ENCODE measurements at regions not wholly inside any gene's neighbourhood (a gene's known extent, or its start where the extent isn't known, plus 50 kb on each side); places are given as distances from the start of the nearest gene placed in this dataset.

DNA sequence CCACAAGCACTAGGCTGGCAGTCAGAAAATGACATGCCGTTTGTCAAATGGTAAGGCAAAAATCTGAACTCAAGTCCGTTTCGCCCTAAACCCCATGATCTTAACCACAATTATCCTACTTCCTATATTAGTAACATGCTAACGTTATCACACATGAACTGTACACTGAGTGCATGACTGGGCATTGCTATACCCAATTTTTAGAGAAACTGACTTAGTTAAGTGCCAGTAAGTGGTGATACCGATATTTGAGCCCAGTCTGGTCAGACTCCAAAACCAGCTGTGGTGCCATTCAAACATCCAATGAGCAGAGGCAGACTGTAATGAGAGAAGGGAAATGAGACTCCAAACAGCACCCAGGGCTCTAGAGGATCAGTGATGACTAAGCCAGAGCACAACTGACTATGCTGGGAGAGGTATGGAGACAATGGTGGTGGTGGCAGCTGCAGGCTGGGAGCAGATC lies 311.7 kb upstream of the PKDCC start:
- no peak for DNase-seq

- no peak for DNase-seq
These were observed 311.2 kb upstream of the PKDCC start for GRCh38 chr2:41736586-41736985.

- no peak for DNase-seq
These were observed 309.9 kb upstream of the PKDCC start for GRCh38 chr2:41737888-41738287.

GRCh38 chr2:41741951-41742595 lies 305.7 kb upstream of the PKDCC start:
- no peak for DNase-seq

- DNase-seq = no peak
These were observed 304.5 kb upstream of the PKDCC start for GRCh38 chr2:41743324-41743723.

DNA sequence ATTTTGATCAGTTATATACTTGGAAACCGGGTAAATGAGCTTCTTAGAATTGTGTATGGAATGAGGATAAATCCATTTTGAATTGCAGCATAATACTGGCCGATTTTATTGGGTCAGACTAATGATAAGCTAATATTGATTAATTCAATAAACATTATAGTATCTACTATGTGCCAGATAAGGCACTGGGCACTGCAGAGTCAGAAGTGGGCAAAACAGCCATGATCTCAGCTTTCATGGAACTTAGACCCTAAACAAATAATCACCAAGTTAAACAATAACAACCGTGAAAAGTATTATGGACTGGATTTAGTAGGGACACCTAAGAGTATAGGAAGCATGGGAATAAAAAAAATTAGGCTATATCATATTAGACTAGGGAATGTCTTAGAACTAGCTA lies 297.0 kb upstream of the PKDCC start:
- DNase-seq = no peak

DNA sequence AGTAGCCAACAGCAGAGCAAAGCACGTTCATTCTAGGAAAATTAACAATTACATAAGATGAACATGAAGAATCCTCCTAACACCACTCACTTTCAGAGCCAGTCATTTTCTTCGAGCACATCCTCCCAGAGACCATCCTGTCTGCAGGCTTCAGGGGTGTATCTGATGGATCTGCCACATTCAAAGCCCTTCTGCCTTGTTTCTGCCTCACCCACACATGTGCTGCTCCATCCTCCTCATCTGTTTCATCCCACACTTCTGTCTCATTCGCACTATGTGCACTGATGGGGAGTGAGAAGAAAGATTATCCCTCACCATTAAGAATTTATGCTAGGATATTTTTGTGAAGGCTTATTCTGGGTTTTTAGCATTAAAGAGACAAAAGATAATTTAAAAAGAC lies 287.9 kb upstream of the PKDCC start:
- DNase-seq = no peak

DNA sequence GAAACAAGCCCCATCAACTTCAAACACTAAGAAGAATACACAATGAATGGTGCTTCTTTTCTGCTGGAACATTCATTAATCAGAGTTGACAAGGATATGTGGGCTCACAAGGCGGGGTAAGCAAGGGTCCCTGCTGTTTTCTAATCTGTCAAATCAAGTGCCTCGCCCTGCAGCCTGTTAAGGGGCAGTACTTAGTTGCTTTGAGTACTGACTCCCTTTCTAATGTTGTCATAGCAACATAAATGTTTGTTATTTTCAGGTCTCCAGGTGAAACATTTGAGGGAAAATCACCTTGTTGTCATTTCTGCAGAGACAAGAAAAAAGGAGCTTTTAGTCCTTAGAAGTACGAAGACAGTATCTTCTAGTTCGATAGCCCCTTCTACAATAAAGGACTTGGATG lies 284.7 kb upstream of the PKDCC start:
- no peak for DNase-seq

GRCh38 chr2:41764131-41764530 lies 283.7 kb upstream of the PKDCC start:
- DNase-seq = no peak

DNA sequence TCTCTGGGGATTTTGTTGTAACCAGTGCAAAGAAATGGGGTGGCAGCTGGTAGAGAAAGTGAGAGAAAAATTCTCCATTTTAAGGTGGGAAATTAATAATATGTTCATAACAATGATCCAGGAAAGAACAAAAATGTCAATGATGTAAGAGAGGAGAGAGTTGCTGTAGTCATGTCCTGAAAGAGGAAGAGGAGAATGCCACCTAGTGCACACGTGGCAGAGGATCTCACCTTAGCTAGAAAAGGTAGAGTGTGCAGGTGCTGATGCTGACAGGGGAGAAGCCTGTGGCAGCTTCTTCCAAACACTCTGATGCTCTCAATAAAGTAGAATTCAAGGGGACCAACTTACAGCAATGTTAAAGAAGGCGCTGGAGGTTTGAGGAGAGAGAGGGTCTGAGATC lies 282.9 kb upstream of the PKDCC start:
- DNase-seq = no peak

DNA sequence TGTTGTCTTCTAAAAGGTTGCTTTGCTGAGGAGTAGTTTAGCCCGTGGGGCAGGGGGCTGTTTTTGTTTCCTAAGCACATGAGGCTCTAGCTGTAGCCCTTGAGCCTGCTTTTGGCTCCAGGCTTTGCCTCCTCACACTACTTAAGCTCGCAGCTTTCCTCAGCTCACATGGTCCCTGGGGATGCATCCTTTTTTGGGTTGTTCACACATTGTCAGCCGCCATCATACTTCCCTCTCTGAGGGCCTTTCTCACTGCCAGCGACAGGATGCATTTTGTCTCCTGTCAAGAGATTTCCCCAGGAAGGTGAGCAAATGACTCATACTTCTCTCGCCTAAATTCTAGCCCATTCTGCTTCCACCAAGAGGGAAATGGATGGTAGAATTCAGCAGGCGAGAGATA lies 279.5 kb upstream of the PKDCC start:
- no peak for DNase-seq

GRCh38 chr2:41771710-41772109 lies 276.1 kb upstream of the PKDCC start:
- DNase-seq = no peak

DNA sequence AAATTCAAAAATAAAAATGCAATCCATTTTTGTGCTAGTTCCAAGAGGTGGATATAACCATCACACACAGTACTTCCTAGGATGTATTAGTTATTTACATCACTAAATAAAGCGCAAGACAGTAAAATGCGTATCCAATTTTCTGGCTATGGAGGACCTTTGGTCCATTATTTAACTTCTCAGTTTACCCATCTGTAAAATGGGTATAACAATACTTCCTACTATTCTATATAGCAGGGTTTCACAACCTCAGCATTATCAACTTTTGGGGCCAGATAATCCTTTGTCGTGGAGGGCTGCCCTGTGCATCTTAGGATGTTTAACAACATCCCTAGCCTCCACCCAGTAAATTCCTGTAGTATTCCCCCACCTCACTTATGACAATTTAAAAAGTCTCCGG lies 275.1 kb upstream of the PKDCC start:
- no peak for DNase-seq

DNA sequence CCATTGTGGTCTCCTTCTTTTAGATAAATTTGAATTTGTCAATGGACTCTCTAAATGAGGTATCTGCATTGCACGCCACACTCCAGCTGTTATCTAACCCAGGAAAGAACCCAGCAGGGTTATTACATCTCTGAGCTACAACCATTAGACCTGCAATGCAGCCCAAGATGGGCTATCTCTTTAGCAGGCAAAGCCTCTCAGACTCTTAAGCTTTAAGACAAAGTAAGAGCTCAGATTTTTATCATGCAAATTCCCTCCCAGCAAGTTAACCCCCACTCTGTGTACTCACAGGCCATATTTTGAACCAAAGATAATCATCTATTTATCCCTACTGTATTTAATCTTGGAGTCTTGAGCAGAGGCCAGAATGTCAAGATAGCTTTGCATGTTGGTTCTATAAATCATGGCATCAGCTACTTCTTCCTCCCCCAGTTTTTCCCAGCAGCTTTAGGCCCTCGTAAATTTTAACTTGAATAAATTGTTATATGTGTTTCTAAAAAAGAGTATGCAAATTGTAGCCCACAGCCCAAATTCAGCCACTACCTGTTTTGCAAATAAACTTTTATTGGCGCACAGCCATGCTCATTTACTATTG lies 273.7 kb upstream of the PKDCC start:
- DNase-seq = no peak

DNA sequence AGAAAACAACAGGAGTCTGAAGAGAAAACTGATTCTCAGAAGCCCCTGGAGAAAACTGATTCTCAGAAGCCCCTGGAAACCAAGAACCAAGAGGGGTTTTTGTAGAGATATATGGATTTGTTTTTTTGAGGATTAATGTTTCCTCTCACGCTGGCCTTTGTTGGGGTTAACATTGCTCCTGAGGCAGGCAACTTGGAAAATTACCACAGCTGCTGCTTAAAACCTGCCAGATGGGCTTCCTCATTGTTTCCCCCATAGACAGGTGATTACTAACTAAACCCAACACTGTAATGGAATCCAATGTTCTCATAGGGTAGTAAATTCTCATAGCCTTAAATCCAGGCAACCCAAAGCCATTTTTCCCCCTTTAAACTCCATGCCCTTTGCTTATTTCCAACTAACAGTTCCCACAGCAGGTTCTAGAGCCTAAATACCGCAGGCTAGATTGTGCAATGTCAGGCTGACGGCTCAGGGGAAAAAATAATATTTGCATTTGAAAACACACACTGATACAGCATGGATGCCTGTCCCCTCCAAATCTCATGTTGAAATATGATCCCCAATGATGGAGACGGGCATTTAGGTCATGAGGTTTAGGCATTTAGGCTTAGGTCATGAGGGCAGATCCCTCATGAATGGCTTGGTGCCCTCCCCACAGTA lies 272.3 kb upstream of the PKDCC start:
- no peak for DNase-seq

GRCh38 chr2:41779888-41780287 lies 267.9 kb upstream of the PKDCC start:
- no peak for DNase-seq

- DNase-seq = no peak
These were observed 265.3 kb upstream of the PKDCC start for GRCh38 chr2:41782306-41783158.

GRCh38 chr2:41784496-41784895 lies 263.3 kb upstream of the PKDCC start:
- no peak for DNase-seq

DNA sequence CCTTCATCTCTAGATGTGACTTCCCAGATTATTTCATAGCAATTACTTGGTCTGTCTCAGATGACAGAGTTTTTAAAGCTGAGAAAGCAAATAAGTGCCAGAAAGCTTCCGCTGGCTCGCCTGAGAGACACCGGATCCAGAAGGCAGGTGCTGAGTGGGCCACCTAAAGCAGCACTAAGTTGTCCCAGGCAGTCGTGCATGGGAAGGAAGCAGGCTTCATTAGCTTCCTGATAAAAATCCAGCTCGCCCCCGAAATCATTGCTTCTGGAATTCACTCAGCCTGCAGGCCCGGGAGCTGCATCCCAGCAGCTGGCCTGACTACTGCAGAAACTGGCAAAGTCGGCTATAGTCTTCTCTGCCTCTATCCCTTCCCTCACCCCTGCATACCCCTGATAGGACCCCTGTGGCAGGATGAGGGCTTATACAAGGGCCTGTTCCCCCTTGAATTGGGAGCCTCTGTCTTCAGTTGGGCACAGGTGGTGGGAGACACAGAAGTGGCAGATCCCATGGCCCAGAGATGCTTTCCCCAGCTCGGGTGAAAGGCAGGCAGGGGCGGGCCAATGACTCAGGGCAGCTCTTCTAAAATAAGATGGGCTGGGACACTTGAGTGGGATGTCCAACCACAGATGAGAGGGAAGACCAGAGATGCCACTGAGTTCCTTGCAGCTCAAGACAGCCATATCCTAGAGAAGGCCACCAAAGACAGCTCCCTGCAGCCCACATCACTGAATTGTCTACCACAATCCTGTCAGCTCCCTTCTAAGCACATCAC lies 262.4 kb upstream of the PKDCC start:
- DNase-seq = no peak

DNA sequence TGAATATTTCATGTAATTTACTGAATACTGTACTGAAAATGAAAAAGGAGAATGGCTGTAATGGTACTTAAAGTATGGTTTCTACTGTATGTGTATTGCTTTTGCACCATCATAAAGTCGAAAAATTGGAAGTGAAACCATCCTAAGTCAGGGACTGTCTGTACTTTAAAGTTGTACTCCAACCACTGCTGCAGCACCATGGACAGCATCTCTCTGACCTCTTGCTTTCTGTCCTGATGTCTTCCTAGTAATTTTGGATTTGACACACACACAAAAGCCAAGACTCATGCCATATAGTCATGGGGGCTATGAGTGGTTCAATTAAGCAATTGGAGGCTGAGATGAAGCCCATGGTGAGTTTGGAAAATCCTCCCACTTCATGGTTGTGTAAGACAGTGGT lies 256.3 kb upstream of the PKDCC start:
- DNase-seq = no peak

DNA sequence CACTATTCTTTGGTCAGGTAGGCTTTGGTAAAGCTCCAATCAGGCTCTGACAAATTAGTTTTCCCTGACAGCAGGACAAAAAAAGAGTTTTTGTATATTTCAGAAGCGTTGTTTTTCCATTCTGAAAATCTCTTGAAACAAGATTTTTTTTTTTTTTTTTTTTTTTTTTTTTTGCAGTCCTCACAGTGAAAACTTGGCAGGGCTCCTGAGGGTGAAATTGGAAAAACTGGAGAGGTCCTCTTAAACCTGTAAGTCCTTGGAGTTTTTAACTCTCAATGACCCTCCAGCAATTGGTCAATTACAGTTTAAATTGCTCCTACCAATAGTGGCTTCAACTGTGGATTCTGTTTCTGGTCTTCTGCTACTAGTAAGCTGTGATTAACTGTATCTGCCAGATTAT lies 244.5 kb upstream of the PKDCC start:
- no peak for DNase-seq

GRCh38 chr2:41806286-41806685 lies 241.5 kb upstream of the PKDCC start:
- DNase-seq = no peak

DNA sequence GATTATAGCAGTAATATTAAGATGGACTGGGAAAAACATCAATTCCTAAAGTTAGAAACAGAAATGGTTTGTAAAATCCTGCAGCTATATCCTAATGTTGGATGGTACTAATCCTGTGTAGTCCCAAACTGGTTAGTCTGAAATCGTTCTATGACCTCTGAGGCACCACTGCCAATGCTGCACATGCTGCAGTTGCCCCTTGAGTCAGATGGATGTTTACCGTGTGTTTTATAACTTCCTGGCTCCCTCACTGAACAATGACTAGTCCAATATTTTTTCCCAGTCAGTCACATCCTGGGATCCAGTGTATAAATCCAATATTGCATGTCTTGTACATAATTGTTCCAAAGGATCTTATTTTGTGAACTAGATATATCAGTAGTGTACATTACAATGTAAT lies 226.7 kb upstream of the PKDCC start:
- DNase-seq = no peak
